Astrocyte (in vitro differentiated cells and primary cell): ENCODE measurements at regions not wholly inside any gene's neighbourhood (a gene's known extent, or its start where the extent isn't known, plus 50 kb on each side); places are given as distances from the start of the nearest gene placed in this dataset.

Experiments
- DNase-seq: peaks from one replicate; pipeline ENCODE4 v3.0.0-alpha.2; 2010; ENCODE audit warnings: low read depth
- FAIRE-seq: peaks from 2 replicates; lab custom pipeline; 2011; peaks lifted over from hg19 to GRCh38; lab: Jason Lieb, UNC
- H2AFZ ChIP-seq: 2 replicates; pipeline ENCODE4 v1.6.0; 2012; ENCODE audit warnings: low read depth, low read length, inconsistent platforms
- H3K27ac ChIP-seq: 2 replicates; pipeline ENCODE4 v1.5.1; 2011; ENCODE audit warnings: low read depth, low read length, inconsistent platforms
- H3K27me3 ChIP-seq: 2 replicates; pipeline ENCODE4 v1.6.0; 2011; ENCODE audit warnings: low read length, inconsistent platforms; ENCODE audit not compliant: insufficient read depth
- H3K36me3 ChIP-seq: 2 replicates; pipeline ENCODE4 v1.5.1; 2011; ENCODE audit warnings: low read length, inconsistent platforms; ENCODE audit not compliant: insufficient read depth
- H3K4me1 ChIP-seq: 2 replicates; pipeline ENCODE4 v1.5.1; 2011; ENCODE audit warnings: low read length, inconsistent platforms; ENCODE audit not compliant: insufficient read depth
- H3K4me2 ChIP-seq: 2 replicates; pipeline ENCODE4 v1.6.0; 2012; ENCODE audit warnings: low read length, inconsistent platforms
- H3K4me3 ChIP-seq: 2 replicates; pipeline ENCODE4 v1.5.1; 2011; ENCODE audit warnings: low read depth, mild to moderate bottlenecking, low read length, inconsistent platforms; ENCODE audit not compliant: insufficient read depth
- H3K79me2 ChIP-seq: 2 replicates; pipeline ENCODE4 v1.6.0; 2012; ENCODE audit warnings: mild to moderate bottlenecking, low read length, inconsistent platforms; ENCODE audit not compliant: insufficient read depth
- H3K9ac ChIP-seq: 2 replicates; pipeline ENCODE4 v1.6.0; 2012; ENCODE audit warnings: mild to moderate bottlenecking, low read length, inconsistent platforms
- H3K9me3 ChIP-seq: 2 replicates; pipeline ENCODE4 v1.5.1; 2012; ENCODE audit warnings: low read depth, mild to moderate bottlenecking, low read length, inconsistent platforms; ENCODE audit not compliant: insufficient read depth
- H4K20me1 ChIP-seq: 2 replicates; pipeline ENCODE4 v1.6.0; 2012; ENCODE audit warnings: low read length, inconsistent platforms; ENCODE audit not compliant: insufficient read depth
- H3K27ac Mint-ChIP-seq: one replicate; pipeline ENCODE4 v1.8.0; 2021; ENCODE audit warnings: mild to moderate bottlenecking, mixed read lengths; ENCODE audit not compliant: unreplicated experiment
- H3K27me3 Mint-ChIP-seq: one replicate; pipeline ENCODE4 v1.8.0; 2021; ENCODE audit warnings: low read depth, mixed read lengths; ENCODE audit not compliant: unreplicated experiment
- H3K36me3 Mint-ChIP-seq: one replicate; pipeline ENCODE4 v1.8.0; 2021; ENCODE audit warnings: low read depth, mixed read lengths; ENCODE audit not compliant: unreplicated experiment
- H3K4me1 Mint-ChIP-seq: one replicate; pipeline ENCODE4 v1.8.0; 2021; ENCODE audit warnings: low read depth, mixed read lengths; ENCODE audit not compliant: unreplicated experiment
- H3K4me3 Mint-ChIP-seq: one replicate; pipeline ENCODE4 v1.8.0; 2021; ENCODE audit warnings: mild to moderate bottlenecking, moderate library complexity, mixed read lengths; ENCODE audit not compliant: unreplicated experiment
- H3K9me3 Mint-ChIP-seq: one replicate; pipeline ENCODE4 v1.8.0; 2021; ENCODE audit warnings: mild to moderate bottlenecking, mixed read lengths; ENCODE audit not compliant: unreplicated experiment
- CTCF ChIP-seq: IDR thresholded peaks from 2 replicates; pipeline ENCODE4 v1.5.1; 2011; ENCODE audit warnings: low read depth, mild to moderate bottlenecking, inconsistent platforms, low read length, moderate library complexity; ENCODE audit not compliant: insufficient read depth
- EZH2 ChIP-seq: IDR thresholded peaks from 2 replicates; pipeline ENCODE4 v1.6.1; 2012; ENCODE audit warnings: mild to moderate bottlenecking, low read length, inconsistent platforms; ENCODE audit not compliant: insufficient read depth

DNA sequence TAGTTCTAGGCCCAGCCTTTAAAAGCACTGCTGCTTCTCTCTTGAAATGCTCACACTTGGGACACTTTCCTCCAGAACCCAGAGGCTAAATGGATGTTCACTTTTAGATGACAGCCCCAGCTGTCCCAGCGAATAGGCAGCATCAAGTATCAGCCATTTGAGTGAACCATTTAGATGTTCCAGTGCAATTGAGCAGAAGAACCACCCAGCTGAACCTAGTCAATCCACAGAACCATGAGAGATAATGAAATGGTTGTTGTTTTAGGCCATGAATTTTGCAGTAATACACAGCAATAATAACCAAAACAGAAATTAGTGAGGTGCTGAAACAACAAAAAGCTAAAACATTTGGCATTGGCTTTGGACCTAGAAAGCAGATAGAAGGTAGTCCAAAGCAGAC lies 273.9 kb downstream of the ETV1 start:
- Histone ChIP-seq H3K4me3 (no peak overlapping the region), H4K20me1 (no peaks in the 10 kb centered on the region), H3K4me2 (no peak overlapping the region), H2AFZ (no peak overlapping the region), H3K9ac (no peak overlapping the region), H3K27ac (no peak overlapping the region), H3K79me2 (no peaks in the 10 kb centered on the region), H3K36me3 (no peaks in the 10 kb centered on the region), H3K4me1 (no peaks in the 10 kb centered on the region), H3K9me3 (no peaks in the 10 kb centered on the region), H3K27me3 (no peaks in the 10 kb centered on the region)
- Mint-ChIP-seq H3K4me3 (no peak overlapping the region), H3K36me3 (no peaks in the 10 kb centered on the region), H3K27me3 (no peaks in the 10 kb centered on the region), H3K27ac (no peak overlapping the region), H3K4me1 (peaks cover 7% of the 10 kb centered on the region), H3K9me3 (no peaks in the 10 kb centered on the region)
- TF ChIP-seq EZH2 (no peak), CTCF (no peak)
- FAIRE-seq (no peak), DNase-seq (no peak)

DNA sequence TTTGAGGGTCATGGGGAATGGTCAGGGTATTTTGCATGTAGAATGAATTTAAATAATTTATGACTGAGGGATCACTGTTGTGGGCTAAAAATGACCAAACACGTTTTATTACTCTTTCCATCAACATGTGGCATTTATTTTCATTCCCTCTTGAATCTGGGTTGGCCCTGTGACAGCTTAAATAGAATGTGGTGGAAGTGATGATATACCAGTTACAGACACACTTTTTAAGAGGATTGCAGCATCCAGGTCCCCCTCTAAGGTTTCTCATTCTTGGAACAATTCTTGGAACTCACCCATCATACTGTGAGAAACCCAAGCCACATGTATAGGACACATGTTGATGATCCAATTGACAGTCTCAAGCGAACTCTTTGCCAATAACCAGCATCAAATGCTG lies 272.4 kb downstream of the ETV1 start:
- Histone ChIP-seq H2AFZ (no peak overlapping the region), H3K79me2 (no peaks in the 10 kb centered on the region), H3K9ac (no peak overlapping the region), H3K36me3 (no peaks in the 10 kb centered on the region), H3K27ac (no peak overlapping the region), H3K4me2 (no peak overlapping the region), H3K9me3 (no peaks in the 10 kb centered on the region), H3K4me3 (no peak overlapping the region), H3K27me3 (no peaks in the 10 kb centered on the region), H3K4me1 (no peaks in the 10 kb centered on the region), H4K20me1 (no peaks in the 10 kb centered on the region)
- Mint-ChIP-seq H3K27ac (no peak overlapping the region), H3K36me3 (no peaks in the 10 kb centered on the region), H3K4me1 (peaks cover 7% of the 10 kb centered on the region), H3K9me3 (no peaks in the 10 kb centered on the region), H3K4me3 (no peak overlapping the region), H3K27me3 (no peaks in the 10 kb centered on the region)
- TF ChIP-seq EZH2 (no peak), CTCF (no peak)
- DNase-seq: no peak
- FAIRE-seq: no peak

DNA sequence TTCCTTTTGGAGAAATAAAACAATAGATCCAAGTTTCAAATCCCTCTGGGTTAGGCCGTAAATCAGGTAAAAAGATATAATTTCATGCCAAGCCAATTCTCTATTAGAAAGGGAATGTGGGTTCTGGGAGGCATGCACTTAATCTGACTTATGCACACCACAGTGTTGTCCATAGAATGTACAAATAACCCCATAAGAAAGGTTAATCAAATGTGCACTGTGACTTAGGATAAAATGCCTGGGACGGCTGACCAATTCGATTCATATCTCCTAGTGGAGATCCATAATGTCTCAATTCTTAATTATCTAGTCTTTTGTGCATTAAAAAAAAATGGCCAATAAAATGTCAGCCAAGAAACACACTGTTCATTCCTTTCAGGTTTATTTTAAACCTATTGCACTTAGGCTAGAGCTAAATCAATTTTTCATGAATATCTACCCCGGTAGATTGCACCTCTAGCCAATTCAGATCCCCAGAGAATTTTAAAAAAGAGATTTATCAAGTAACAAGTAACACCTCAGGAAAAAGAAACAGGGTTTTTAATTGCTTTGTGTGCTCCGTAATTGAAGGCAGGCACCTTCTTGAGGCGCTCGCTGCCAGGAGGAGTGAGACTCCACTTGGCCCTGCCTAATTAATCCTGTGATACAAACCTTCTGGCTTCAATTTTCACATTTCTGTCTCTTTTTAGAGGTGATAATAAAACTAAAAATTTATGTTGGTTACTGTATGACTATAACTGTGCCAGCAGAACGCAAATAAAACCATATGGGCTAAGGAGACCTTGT lies 265.1 kb downstream of the ETV1 start:
- no peak overlapping the region for H3K4me2 ChIP-seq
- Mint-ChIP-seq H3K9me3 (peaks cover 3% of the 10 kb centered on the region), H3K36me3 (no peaks in the 10 kb centered on the region), H3K27ac (no peak overlapping the region), H3K4me3 (no peak overlapping the region), H3K27me3 (no peaks in the 10 kb centered on the region), H3K4me1 (no peaks in the 10 kb centered on the region)
- no peak overlapping the region for H2AFZ ChIP-seq
- no peak for FAIRE-seq
- no peak overlapping the region for H3K27ac ChIP-seq
- no peak for DNase-seq
- H3K36me3 ChIP-seq: no peaks in the 10 kb centered on the region
- H3K4me1 ChIP-seq: no peaks in the 10 kb centered on the region
- no peak overlapping the region for H3K9ac ChIP-seq
- H3K9me3 ChIP-seq: no peaks in the 10 kb centered on the region
- H3K4me3 ChIP-seq: no peak overlapping the region
- TF ChIP-seq EZH2: no peak
- TF ChIP-seq CTCF: no peak
- no peaks in the 10 kb centered on the region for H4K20me1 ChIP-seq
- no peaks in the 10 kb centered on the region for H3K79me2 ChIP-seq
- H3K27me3 ChIP-seq: no peaks in the 10 kb centered on the region
